ENCODE measurements at regions not wholly inside any gene's neighbourhood (a gene's known extent, or its start where the extent isn't known, plus 50 kb on each side); places are given as distances from the start of the nearest gene placed in this dataset.

DNA sequence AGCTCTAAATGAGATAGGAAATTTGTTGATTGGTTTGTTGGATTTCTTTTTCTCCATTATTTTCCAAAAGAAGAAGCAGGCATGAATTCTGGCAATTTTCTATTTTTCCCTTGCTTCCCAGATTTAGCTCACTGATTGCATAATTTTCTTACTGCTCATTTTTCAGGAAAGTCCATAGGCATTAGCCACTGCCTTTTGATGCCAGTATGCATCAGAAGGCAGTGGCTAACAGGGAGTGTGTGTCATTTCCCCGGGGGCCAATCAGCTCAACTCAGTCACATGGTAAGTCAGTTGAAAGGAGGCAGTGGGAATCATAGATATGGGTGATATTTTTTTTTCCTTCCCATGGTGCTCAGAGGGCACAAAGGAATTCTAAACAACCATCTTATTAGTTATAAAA lies 156.7 kb downstream of the TRIML1 start:
- TF ChIP-seq, protein P1, sequence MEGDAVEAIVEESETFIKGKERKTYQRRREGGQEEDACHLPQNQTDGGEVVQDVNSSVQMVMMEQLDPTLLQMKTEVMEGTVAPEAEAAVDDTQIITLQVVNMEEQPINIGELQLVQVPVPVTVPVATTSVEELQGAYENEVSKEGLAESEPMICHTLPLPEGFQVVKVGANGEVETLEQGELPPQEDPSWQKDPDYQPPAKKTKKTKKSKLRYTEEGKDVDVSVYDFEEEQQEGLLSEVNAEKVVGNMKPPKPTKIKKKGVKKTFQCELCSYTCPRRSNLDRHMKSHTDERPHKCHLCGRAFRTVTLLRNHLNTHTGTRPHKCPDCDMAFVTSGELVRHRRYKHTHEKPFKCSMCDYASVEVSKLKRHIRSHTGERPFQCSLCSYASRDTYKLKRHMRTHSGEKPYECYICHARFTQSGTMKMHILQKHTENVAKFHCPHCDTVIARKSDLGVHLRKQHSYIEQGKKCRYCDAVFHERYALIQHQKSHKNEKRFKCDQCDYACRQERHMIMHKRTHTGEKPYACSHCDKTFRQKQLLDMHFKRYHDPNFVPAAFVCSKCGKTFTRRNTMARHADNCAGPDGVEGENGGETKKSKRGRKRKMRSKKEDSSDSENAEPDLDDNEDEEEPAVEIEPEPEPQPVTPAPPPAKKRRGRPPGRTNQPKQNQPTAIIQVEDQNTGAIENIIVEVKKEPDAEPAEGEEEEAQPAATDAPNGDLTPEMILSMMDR (IDR thresholded peaks at IDR 0.05; ENCODE audit: low read length) = no peak
- TF ChIP-seq EZH2phosphoT487 (IDR thresholded peaks at IDR 0.05; ENCODE audit: low read length) = no peak
- no peak for TF ChIP-seq EZH2 (optimal IDR thresholded peaks at IDR 0.05; ENCODE audit: low read depth, low read length)
